Panc1 (cell line): ENCODE measurements at regions not wholly inside any gene's neighbourhood (a gene's known extent, or its start where the extent isn't known, plus 50 kb on each side); places are given as distances from the start of the nearest gene placed in this dataset.

Experiments
- ATAC-seq: fragments of 200-7000 bp; cut with Tn5 transposase; 2 replicates; pipeline ENCODE4 v1.9.1; 2020; ENCODE audit warnings: mild to moderate bottlenecking, moderate library complexity
- BruUV-seq: library from RNA; stranded (reverse); fragments of 400-500 nt; replicated peaks from 2 replicates; lab custom pipeline; 2021; lab: Mats Ljungman, UMichigan
- CTCF ChIA-PET: fragments of 300-600 bp; sonication (Branson Sonifier 250); formaldehyde crosslinking; loops from one replicate; lab custom pipeline; 2022; ENCODE audit warnings: antibody characterized with exemption; lab: Charles Lee
- POLR2A ChIA-PET: fragments of 300-600 bp; sonication (Branson Sonifier 250); formaldehyde crosslinking; loops from one replicate; lab custom pipeline; 2022; ENCODE audit warnings: antibody characterized with exemption; lab: Charles Lee
- DNase-seq: peaks from one replicate; pipeline ENCODE4 v3.0.0-alpha.2; 2010; ENCODE audit warnings: low read depth, low spot score
- H3K27ac ChIP-seq: 2 replicates; pipeline ENCODE4 v1.5.1; 2011; ENCODE audit warnings: mild to moderate bottlenecking, low read length, inconsistent platforms
- H3K27me3 ChIP-seq: fragments of 200-500 bp; sonication (Bioruptor generic); 2 replicates; pipeline ENCODE4 v1.6.0; 2014; ENCODE audit warnings: low read length, inconsistent platforms; ENCODE audit not compliant: control insufficient read depth, insufficient read depth
- H3K36me3 ChIP-seq: fragments of 200-500 bp; sonication (Bioruptor generic); 2 replicates; pipeline ENCODE4 v1.5.1; 2014; ENCODE audit warnings: inconsistent platforms, mild to moderate bottlenecking, low read length, moderate library complexity; ENCODE audit not compliant: control insufficient read depth, insufficient read depth
- H3K4me1 ChIP-seq: 2 replicates; pipeline ENCODE4 v1.5.1; 2011; ENCODE audit warnings: inconsistent platforms, mild to moderate bottlenecking, low read length, moderate library complexity; ENCODE audit not compliant: control insufficient read depth, insufficient read depth
- H3K4me3 ChIP-seq, 2 experiments: 2 replicates each; pipeline ENCODE4 v1.5.1; 2011 to 2012; ENCODE audit warnings: low read depth in 2 of 2, low read length in 2 of 2, mild to moderate bottlenecking in 2 of 2, inconsistent platforms in 1 of 2, moderate library complexity in 1 of 2
- H3K9me3 ChIP-seq: fragments of 200-500 bp; sonication (Bioruptor generic); 2 replicates; pipeline ENCODE4 v1.5.1; 2014; ENCODE audit warnings: low read depth, mild to moderate bottlenecking, inconsistent platforms, low read length, moderate library complexity; ENCODE audit not compliant: control insufficient read depth, insufficient read depth
- POLR2AphosphoS5 ChIP-seq: IDR thresholded peaks from 2 replicates; pipeline ENCODE4 v1.6.1; 2012; ENCODE audit warnings: mild to moderate bottlenecking, low read depth, low read length, moderate library complexity
- SIN3A ChIP-seq: IDR thresholded peaks from 2 replicates; pipeline ENCODE4 v1.6.1; 2012; ENCODE audit warnings: low read depth, mild to moderate bottlenecking, low read length, moderate library complexity, borderline replicate concordance; ENCODE audit not compliant: insufficient read depth
- TCF7L2 ChIP-seq: IDR thresholded peaks from 2 replicates; pipeline ENCODE4 v1.6.1; 2011; ENCODE audit warnings: mild to moderate bottlenecking, low read depth, low read length, inconsistent platforms
- in situ Hi-C: cut with HindIII; loops from 2 replicates; pipeline ENCODE4 v1.10.0; 2016; ENCODE audit warnings: low sequenced_read_pairs, low pct_unique_long_range_greater_than_20kb
- intact Hi-C: fragments of 100-400 bp; cut with micrococcal nuclease; formaldehyde crosslinking; loops from one replicate; pipeline ENCODE4 v1.10.0; 2022; ENCODE audit not compliant: unreplicated experiment
- TF ChIP-seq, protein P1 (sequence below): fragments of 450-650 bp; IDR thresholded peaks from 2 replicates; pipeline ENCODE4 v1.5.1; 2017; ENCODE audit warnings: mild to moderate bottlenecking
- TF ChIP-seq, protein P2 (sequence below), 2 experiments: IDR thresholded peaks; 2 replicates each; pipeline ENCODE4 v1.6.1; 2011 to 2012; ENCODE audit warnings: low read depth in 2 of 2, control low read depth in 1 of 2, low read length in 1 of 2, mild to moderate bottlenecking in 1 of 2, moderate library complexity in 1 of 2; ENCODE audit not compliant: insufficient read depth in 1 of 2

DNA sequence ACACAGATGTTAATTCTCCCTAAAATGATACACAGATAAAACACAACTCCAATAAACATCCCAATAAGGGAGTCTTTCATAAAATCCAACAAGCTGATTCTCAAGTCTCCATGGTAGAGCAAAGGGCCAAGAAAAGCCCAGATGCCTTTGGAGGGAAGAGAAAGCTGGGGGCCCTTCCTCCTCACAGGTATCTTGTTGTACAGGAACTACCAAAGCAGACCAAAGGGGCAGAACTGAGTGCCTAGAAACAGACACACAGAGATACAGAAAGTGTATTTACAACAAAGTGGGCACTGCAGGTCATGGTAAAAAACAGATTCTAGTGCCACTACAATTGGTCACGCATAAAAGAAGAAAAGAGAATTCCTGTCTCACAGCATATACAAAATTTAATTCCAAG, 87.2 kb upstream of the NSMCE3 start:
- Histone ChIP-seq H3K4me3 (no peak overlapping the region), H3K36me3 (no peaks in the 10 kb centered on the region), H3K9me3 (no peaks in the 10 kb centered on the region), H3K27ac (no peak overlapping the region), H3K4me1 (no peaks in the 10 kb centered on the region), H3K27me3 (no peaks in the 10 kb centered on the region; the same call in 1 of the 2 replicates)
- ChIA-PET CTCF (no interaction called here), POLR2A (no interaction called here)
- intact Hi-C loops (no loop called here), in situ Hi-C loops (no loop called here)
- no peak for DNase-seq
- BruUV-seq = no TSS peak
- TF ChIP-seq, protein P1, sequence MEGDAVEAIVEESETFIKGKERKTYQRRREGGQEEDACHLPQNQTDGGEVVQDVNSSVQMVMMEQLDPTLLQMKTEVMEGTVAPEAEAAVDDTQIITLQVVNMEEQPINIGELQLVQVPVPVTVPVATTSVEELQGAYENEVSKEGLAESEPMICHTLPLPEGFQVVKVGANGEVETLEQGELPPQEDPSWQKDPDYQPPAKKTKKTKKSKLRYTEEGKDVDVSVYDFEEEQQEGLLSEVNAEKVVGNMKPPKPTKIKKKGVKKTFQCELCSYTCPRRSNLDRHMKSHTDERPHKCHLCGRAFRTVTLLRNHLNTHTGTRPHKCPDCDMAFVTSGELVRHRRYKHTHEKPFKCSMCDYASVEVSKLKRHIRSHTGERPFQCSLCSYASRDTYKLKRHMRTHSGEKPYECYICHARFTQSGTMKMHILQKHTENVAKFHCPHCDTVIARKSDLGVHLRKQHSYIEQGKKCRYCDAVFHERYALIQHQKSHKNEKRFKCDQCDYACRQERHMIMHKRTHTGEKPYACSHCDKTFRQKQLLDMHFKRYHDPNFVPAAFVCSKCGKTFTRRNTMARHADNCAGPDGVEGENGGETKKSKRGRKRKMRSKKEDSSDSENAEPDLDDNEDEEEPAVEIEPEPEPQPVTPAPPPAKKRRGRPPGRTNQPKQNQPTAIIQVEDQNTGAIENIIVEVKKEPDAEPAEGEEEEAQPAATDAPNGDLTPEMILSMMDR = no peak
- TF ChIP-seq, protein P2, sequence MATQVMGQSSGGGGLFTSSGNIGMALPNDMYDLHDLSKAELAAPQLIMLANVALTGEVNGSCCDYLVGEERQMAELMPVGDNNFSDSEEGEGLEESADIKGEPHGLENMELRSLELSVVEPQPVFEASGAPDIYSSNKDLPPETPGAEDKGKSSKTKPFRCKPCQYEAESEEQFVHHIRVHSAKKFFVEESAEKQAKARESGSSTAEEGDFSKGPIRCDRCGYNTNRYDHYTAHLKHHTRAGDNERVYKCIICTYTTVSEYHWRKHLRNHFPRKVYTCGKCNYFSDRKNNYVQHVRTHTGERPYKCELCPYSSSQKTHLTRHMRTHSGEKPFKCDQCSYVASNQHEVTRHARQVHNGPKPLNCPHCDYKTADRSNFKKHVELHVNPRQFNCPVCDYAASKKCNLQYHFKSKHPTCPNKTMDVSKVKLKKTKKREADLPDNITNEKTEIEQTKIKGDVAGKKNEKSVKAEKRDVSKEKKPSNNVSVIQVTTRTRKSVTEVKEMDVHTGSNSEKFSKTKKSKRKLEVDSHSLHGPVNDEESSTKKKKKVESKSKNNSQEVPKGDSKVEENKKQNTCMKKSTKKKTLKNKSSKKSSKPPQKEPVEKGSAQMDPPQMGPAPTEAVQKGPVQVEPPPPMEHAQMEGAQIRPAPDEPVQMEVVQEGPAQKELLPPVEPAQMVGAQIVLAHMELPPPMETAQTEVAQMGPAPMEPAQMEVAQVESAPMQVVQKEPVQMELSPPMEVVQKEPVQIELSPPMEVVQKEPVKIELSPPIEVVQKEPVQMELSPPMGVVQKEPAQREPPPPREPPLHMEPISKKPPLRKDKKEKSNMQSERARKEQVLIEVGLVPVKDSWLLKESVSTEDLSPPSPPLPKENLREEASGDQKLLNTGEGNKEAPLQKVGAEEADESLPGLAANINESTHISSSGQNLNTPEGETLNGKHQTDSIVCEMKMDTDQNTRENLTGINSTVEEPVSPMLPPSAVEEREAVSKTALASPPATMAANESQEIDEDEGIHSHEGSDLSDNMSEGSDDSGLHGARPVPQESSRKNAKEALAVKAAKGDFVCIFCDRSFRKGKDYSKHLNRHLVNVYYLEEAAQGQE (IDR thresholded peaks at IDR 0.05; ENCODE audit: insufficient read depth in 1 of 2, low read depth in 2 of 2, low read length in 1 of 2) = no peak
- TF ChIP-seq POLR2AphosphoS5 = no peak
- TF ChIP-seq SIN3A = no peak
- ATAC-seq = no peak

DNA sequence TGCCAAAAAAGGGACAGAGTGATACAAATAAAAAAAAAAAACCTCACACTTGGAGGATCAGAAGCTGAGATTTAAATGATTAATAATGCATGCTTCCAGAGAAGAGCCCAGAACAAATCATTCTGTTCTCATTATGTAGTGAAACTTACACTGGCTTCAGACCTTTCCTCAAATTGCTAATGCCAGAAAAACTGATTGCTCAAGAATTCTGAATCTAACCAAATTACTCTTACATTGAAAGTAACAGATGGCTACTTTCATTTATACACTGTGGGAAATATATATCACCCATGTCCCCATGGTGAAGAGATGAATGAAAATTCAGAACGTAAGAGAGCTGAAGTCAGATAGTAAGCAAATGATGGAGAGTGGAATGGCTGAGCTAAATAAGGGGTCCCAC, 85.9 kb upstream of the NSMCE3 start:
- H3K27ac ChIP-seq = no peak overlapping the region
- ATAC-seq (no peak), DNase-seq (no peak)
- H3K4me1 ChIP-seq = no peaks in the 10 kb centered on the region
- no peaks in the 10 kb centered on the region for H3K27me3 ChIP-seq
- ChIA-PET CTCF (no interaction called here), POLR2A (interaction anchor here (0.6 kb wide), 1 partner anchor 14 kb away, joined by 4 read pairs; no protein-coding TSS in a partner anchor)
- no TSS peak for BruUV-seq
- intact Hi-C loops (no loop called here), in situ Hi-C loops (no loop called here)
- no peak overlapping the region for H3K4me3 ChIP-seq
- H3K9me3 ChIP-seq = no peaks in the 10 kb centered on the region
- TF ChIP-seq POLR2AphosphoS5 (no peak), SIN3A (no peak), TCF7L2 (no peak)
- TF ChIP-seq, protein P2 (IDR thresholded peaks at IDR 0.05; ENCODE audit: insufficient read depth in 1 of 2, low read depth in 2 of 2, low read length in 1 of 2) = no peak
- TF ChIP-seq, protein P1 = no peak
- no peaks in the 10 kb centered on the region for H3K36me3 ChIP-seq
